Activated CD4-positive, alpha-beta T cell treated with anti-CD3 and anti-CD28 coated beads, Interleukin-2, amount 10 ng/mL, durations not matched to agents 7 days and 5 days (primary cell): ENCODE measurements at regions not wholly inside any gene's neighbourhood (a gene's known extent, or its start where the extent isn't known, plus 50 kb on each side); places are given as distances from the start of the nearest gene placed in this dataset.
"Not testable (repeated sequence)": the region's sequence is repeated elsewhere in the genome, so short reads cannot be mapped to it uniquely, and the experiment has no call there.

Source experiments
- CTCF ChIA-PET: fragments of 350-600 bp; sonication (Branson Sonifier 250); formaldehyde crosslinking; loops from one replicate; lab custom pipeline; 2021; ENCODE audit warnings: antibody characterized with exemption; lab: Charles Lee
- POLR2A ChIA-PET: fragments of 350-600 bp; sonication (Branson Sonifier 250); formaldehyde crosslinking; loops from one replicate; lab custom pipeline; 2021; ENCODE audit warnings: antibody characterized with exemption; lab: Charles Lee
- DNase-seq: peaks from one replicate; pipeline ENCODE4 v3.0.0-alpha.2; 2020
- H3K27ac Mint-ChIP-seq: one replicate; pipeline ENCODE4 v1.8.0; 2021; ENCODE audit warnings: mild to moderate bottlenecking, moderate library complexity, mixed read lengths
- H3K27me3 Mint-ChIP-seq: one replicate; pipeline ENCODE4 v1.8.0; 2021; ENCODE audit warnings: mixed read lengths
- H3K36me3 Mint-ChIP-seq: one replicate; pipeline ENCODE4 v1.8.0; 2021; ENCODE audit warnings: low read depth, mixed read lengths
- H3K4me1 Mint-ChIP-seq: one replicate; pipeline ENCODE4 v1.8.0; 2021; ENCODE audit warnings: mixed read lengths
- H3K4me3 Mint-ChIP-seq: one replicate; pipeline ENCODE4 v1.8.0; 2021; ENCODE audit warnings: mild to moderate bottlenecking, moderate library complexity, mixed read lengths
- H3K9me3 Mint-ChIP-seq: one replicate; pipeline ENCODE4 v1.8.0; 2021; ENCODE audit warnings: mixed read lengths

DNA sequence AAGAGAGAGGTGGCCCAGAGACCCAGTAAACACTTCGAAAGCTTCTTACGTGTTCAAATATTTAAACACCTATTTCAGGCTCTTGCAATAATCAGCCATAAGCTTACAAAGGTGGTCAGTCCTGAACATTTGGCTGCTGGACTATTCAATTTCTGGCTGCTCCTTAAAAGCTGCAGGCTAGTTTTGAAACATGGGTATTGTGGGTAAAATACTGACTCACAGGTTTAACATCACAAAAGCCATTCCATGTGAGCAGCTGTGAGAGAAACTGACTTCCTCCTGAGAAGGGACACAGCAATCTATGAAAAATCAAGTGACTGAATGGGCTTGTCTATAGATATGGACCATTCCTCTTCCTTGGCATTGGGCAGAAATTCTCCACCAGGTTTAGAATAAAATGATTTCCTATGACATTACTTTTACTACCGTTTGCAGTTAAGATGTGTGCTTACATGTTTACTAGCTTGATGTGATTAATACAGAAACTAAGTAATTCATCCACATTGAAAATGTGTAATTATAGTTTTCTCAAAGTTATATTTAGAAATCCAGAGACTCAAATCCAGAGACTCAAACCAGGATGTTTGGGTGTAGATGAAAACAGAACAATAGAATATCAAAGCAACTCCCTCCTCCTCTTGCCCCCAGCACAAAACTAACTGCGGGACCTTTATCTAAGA, 252.3 kb downstream of the GATA3 start:
- CTCF ChIA-PET: interaction anchor here (1.0 kb wide), 2 partner anchors 12 to 25 kb away, joined by 3 to 4 read pairs; no protein-coding TSS in a partner anchor
- POLR2A ChIA-PET: no interaction called here
- Mint-ChIP-seq H3K27me3 (peaks cover 13% of the 10 kb centered on the region), H3K4me3 (no peak overlapping the region), H3K9me3 (peaks cover 2% of the 10 kb centered on the region), H3K27ac (no peak overlapping the region), H3K36me3 (peaks cover 4% of the 10 kb centered on the region), H3K4me1 (peaks cover 15% of the 10 kb centered on the region)
- no peak for DNase-seq

GRCh38 chr10:8310930-8311329, 256.4 kb downstream of the GATA3 start:
- ChIA-PET CTCF (no interaction called here), POLR2A (no interaction called here)
- H3K4me3 Mint-ChIP-seq: no peak overlapping the region
- peaks cover 6% of the 10 kb centered on the region for H3K36me3 Mint-ChIP-seq
- no peak overlapping the region for H3K27ac Mint-ChIP-seq
- H3K27me3 Mint-ChIP-seq: peaks cover 2% of the 10 kb centered on the region
- no peak for DNase-seq
- peaks cover 30% of the 10 kb centered on the region for H3K4me1 Mint-ChIP-seq
- peaks cover 12% of the 10 kb centered on the region for H3K9me3 Mint-ChIP-seq

DNA sequence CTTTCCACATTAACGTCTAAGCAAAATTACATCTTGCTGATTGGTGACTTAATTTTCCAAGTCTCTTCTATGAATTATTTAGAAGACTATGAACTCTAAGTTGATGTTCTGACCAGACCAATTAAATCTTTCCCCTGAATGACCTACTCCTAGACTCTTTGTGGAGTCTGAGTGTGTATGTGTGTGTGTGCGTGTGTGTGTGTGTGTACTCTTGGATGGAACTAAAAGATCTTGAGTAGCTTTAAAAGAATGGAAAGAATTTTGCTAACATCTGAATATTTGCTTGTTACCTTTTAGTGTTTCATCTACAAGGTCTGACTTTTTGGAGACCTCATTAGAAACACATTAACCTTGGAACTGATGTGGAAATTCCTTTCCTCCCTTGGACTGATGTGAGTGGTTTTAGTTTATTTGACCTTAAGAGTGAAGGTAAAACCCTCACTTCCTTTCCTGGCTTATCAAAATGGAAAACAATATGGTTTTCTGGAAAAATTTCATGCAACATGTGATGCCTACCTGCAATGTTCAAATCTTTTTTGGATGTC, 257.1 kb downstream of the GATA3 start:
- Mint-ChIP-seq H3K9me3 (peaks cover 18% of the 10 kb centered on the region), H3K36me3 (peaks cover 10% of the 10 kb centered on the region), H3K4me1 (peaks cover 32% of the 10 kb centered on the region), H3K27ac (no peak overlapping the region), H3K27me3 (no peaks in the 10 kb centered on the region), H3K4me3 (no peak overlapping the region)
- DNase-seq: no peak
- ChIA-PET POLR2A (no interaction called here), CTCF (no interaction called here)

DNA sequence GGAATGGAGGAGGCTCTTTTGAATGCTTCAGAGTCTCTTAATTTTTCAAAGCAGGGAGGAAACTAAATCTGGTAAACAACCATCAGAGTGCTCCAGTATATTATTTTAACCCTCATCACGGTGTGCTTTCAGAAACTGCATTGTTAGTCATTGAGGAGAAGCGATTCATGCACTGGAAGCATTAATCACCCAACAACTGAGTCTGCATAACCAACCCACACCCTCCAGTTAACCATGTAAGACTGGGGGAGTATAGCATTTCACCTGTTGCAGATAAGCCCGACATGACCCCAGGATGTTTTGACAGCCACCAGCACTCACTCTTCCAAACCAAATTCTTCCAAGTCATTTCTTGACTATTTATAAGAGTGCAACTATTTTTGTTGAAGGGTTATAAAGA, 257.6 kb downstream of the GATA3 start:
- Mint-ChIP-seq H3K4me3 (no peak overlapping the region), H3K4me1 (peaks cover 28% of the 10 kb centered on the region), H3K27me3 (no peaks in the 10 kb centered on the region), H3K9me3 (peaks cover 22% of the 10 kb centered on the region), H3K27ac (no peak overlapping the region), H3K36me3 (peaks cover 10% of the 10 kb centered on the region)
- ChIA-PET POLR2A (no interaction called here), CTCF (no interaction called here)
- DNase-seq: no peak

DNA sequence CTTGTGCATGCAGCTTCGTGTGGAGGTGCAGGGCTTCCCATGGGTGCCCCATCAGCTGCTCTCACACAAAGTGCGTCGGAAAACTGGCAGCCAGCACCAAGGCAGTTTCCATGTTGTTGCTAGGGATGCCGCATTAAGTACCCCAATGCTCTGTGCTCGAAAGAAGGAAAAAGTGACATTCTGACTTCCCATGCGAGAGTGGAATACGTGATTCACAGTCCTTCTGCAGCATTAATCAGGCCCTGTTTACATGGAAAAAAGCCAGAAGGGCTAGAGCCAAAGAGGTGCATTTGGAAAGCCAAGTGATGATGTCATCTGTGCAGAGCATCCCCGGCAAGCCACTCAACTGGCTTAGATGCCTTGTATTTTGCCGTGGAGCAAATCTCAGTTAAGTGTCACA, 258.3 kb downstream of the GATA3 start:
- CTCF ChIA-PET: interaction anchor here (0.6 kb wide), 1 partner anchor 14 kb away, joined by 3 read pairs; no protein-coding TSS in a partner anchor
- DNase-seq: no peak
- POLR2A ChIA-PET: no interaction called here
- Mint-ChIP-seq H3K9me3 (peaks cover 22% of the 10 kb centered on the region), H3K27me3 (no peaks in the 10 kb centered on the region), H3K27ac (no peak overlapping the region), H3K36me3 (peaks cover 9% of the 10 kb centered on the region), H3K4me3 (no peak overlapping the region), H3K4me1 (peaks cover 22% of the 10 kb centered on the region)

- DNase-seq: no peak
- no peak overlapping the region for H3K4me3 Mint-ChIP-seq
- H3K27ac Mint-ChIP-seq: no peak overlapping the region
- CTCF ChIA-PET: no interaction called here
- POLR2A ChIA-PET: no interaction called here
- H3K9me3 Mint-ChIP-seq: peaks cover 24% of the 10 kb centered on the region
- H3K27me3 Mint-ChIP-seq: no peaks in the 10 kb centered on the region
- H3K36me3 Mint-ChIP-seq: peaks cover 9% of the 10 kb centered on the region
- peaks cover 22% of the 10 kb centered on the region for H3K4me1 Mint-ChIP-seq
Measured at GRCh38 chr10:8314486-8314885, 260.0 kb downstream of the GATA3 start.

DNA sequence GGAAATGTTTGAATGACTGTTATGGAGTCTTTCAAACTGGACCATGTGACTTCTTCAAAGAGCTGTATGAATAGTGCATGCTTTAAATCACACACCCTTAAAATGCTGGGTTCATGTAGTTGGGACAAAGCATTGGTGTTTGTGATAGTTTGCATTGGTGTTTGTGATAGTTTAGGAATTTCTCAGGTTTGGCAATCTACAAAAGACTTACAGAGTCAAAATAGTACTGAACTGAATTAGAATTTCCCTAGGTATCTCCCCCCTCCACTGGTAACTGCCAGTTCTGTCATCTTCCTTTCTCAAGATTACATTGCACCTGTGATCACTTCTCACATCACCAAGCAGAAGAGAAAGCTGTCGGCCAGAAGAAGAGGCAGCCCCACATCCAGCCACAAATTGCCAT, 261.1 kb downstream of the GATA3 start:
- Mint-ChIP-seq H3K27me3 (no peaks in the 10 kb centered on the region), H3K27ac (no peak overlapping the region), H3K9me3 (peaks cover 24% of the 10 kb centered on the region), H3K4me3 (no peak overlapping the region), H3K36me3 (peaks cover 9% of the 10 kb centered on the region), H3K4me1 (peaks cover 22% of the 10 kb centered on the region)
- ChIA-PET POLR2A (interaction anchor here (0.6 kb wide), 1 partner anchor 60 kb away, joined by 3 read pairs; no protein-coding TSS in a partner anchor), CTCF (interaction anchor here (0.9 kb wide), 2 partner anchors 13 to 252 kb away, joined by 3 read pairs; no protein-coding TSS in a partner anchor)
- DNase-seq: no peak

- Mint-ChIP-seq H3K27me3 (peaks cover 1% of the 10 kb centered on the region), H3K36me3 (peaks cover 9% of the 10 kb centered on the region), H3K27ac (no peak overlapping the region), H3K4me1 (peaks cover 22% of the 10 kb centered on the region), H3K4me3 (no peak overlapping the region), H3K9me3 (peaks cover 21% of the 10 kb centered on the region)
- DNase-seq: no peak
- ChIA-PET POLR2A (interaction anchor here (0.6 kb wide), 1 partner anchor 61 kb away, joined by 3 read pairs; no protein-coding TSS in a partner anchor), CTCF (interaction anchor here (0.9 to 1.1 kb wide), 3 partner anchors 11 to 252 kb away, joined by 3 to 4 read pairs (median 3); no protein-coding TSS in a partner anchor)
Measured at GRCh38 chr10:8316284-8316683, 261.8 kb downstream of the GATA3 start.

DNA sequence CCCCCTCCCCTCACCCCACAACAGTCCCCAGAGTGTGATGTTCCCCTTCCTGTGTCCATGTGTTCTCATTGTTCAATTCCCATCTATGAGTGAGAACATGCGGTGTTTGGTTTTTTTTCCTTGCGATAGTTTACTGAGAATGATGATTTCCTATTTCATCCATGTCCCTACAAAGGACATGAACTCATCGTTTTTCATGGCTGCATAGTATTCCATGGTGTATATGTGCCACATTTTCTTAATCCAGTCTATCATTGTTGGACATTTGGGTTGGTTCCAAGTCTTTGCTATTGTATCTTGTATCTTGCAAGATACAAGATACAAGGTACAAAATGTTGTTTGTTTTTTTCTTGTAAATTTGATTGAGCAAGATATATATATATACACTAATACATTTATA, 263.9 kb downstream of the GATA3 start:
- CTCF ChIA-PET: interaction anchor here (1.2 to 2.8 kb wide), 2 partner anchors 12 to 14 kb away, joined by 4 to 9 read pairs; no protein-coding TSS in a partner anchor
- H3K9me3 Mint-ChIP-seq: peaks cover 21% of the 10 kb centered on the region
- DNase-seq, H3K27me3 Mint-ChIP-seq, POLR2A ChIA-PET, H3K4me3 Mint-ChIP-seq, H3K27ac Mint-ChIP-seq, H3K36me3 Mint-ChIP-seq: not testable (repeated sequence)
- peaks cover 18% of the 10 kb centered on the region for H3K4me1 Mint-ChIP-seq

- Mint-ChIP-seq H3K36me3 (peaks cover 6% of the 10 kb centered on the region), H3K27ac (no peak overlapping the region), H3K4me1 (peaks cover 21% of the 10 kb centered on the region), H3K4me3 (no peak overlapping the region), H3K9me3 (peaks cover 19% of the 10 kb centered on the region), H3K27me3 (peaks cover 5% of the 10 kb centered on the region)
- ChIA-PET CTCF (interaction anchor here (1.0 to 2.8 kb wide), 3 partner anchors 12 to 269 kb away, joined by 3 to 9 read pairs (median 4); no protein-coding TSS in a partner anchor), POLR2A (no interaction called here)
- DNase-seq: no peak
Measured at GRCh38 chr10:8318956-8319355, 264.5 kb downstream of the GATA3 start.

DNA sequence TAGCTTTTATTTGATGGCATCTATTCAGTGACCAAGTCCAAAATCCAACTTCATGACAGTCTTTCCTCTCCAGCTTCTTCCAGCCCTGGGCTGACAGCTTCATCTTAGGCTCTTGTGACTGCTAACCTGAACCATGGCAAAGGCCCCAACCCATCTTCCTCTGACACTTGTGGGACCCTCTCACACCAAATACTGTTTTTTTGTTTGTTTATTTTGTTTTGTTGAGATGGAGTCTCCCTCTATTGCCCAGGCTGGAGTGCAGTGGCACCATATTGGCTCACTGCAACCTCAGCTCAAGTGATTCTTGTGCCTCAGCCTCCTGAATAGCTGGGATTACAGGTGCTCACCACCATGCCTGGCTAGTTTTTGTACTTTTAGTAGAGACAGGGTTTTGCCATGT, 265.2 kb downstream of the GATA3 start:
- Mint-ChIP-seq H3K9me3 (peaks cover 15% of the 10 kb centered on the region), H3K27me3 (peaks cover 5% of the 10 kb centered on the region), H3K4me1 (peaks cover 17% of the 10 kb centered on the region), H3K27ac (no peak overlapping the region), H3K4me3 (no peak overlapping the region), H3K36me3 (peaks cover 6% of the 10 kb centered on the region)
- POLR2A ChIA-PET: no interaction called here
- CTCF ChIA-PET: interaction anchor here (1.0 to 2.8 kb wide), 3 partner anchors 13 to 270 kb away, joined by 3 to 9 read pairs (median 4); no protein-coding TSS in a partner anchor
- no peak for DNase-seq

DNA sequence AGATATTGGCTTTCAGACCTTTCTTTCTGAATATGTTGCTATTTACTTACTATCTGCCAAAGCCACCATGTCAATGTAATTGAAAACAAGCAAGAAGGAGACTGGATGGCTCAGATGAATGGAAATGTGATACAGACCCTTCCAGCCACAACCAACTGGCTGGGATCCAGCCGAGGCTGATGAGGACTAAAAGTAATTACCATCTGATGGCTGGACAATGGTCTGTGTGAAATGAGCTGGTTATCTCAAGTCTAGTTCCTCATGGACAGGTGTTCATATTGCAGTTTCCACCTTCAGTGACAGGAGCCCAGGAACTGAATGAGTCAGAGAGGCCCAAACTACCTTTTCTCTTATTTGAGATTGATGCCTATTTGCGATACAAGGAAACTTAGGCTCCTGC, 267.5 kb downstream of the GATA3 start:
- no peak overlapping the region for H3K4me3 Mint-ChIP-seq
- no peaks in the 10 kb centered on the region for H3K36me3 Mint-ChIP-seq
- peaks cover 2% of the 10 kb centered on the region for H3K9me3 Mint-ChIP-seq
- peaks cover 25% of the 10 kb centered on the region for H3K4me1 Mint-ChIP-seq
- ChIA-PET CTCF (no interaction called here), POLR2A (no interaction called here)
- H3K27ac Mint-ChIP-seq: no peak overlapping the region
- H3K27me3 Mint-ChIP-seq: peaks cover 5% of the 10 kb centered on the region
- no peak for DNase-seq

DNA sequence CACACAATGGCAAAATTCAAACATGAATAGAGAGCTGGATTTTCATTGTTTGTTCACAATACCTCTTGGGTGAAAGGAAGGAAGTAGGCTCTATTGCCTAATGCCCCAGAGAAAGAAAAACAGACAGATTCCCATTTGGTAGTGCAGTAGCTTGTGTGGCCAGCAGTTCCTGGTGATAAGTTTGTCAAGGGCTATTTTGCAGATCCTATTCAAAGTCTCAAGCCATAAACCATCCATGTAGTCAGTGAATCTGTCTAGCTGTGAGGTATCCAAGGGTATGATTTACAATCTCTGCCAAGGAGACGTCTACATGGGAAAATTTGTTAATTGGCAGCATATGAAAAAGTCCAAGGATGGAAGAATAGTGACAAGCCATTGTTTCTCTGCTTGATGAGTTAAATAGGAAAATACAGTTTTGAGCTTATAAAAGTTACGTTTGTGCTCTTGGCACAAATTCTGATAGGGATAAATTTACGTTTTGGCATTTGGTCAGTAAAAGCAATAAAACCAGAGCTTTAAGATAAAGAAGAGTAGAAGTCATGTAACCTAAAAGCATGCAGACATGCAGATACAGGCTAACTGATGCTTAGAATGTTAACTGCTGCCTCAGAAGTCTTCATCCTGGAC, 269.1 kb downstream of the GATA3 start:
- POLR2A ChIA-PET: interaction anchor here (0.6 to 1.4 kb wide), 2 partner anchors 9 to 68 kb away, joined by 4 to 9 read pairs; no protein-coding TSS in a partner anchor
- Mint-ChIP-seq H3K9me3 (no peaks in the 10 kb centered on the region), H3K4me1 (peaks cover 29% of the 10 kb centered on the region), H3K27me3 (peaks cover 5% of the 10 kb centered on the region), H3K27ac (no peak overlapping the region), H3K36me3 (no peaks in the 10 kb centered on the region), H3K4me3 (no peak overlapping the region)
- CTCF ChIA-PET: interaction anchor here (0.6 to 1.3 kb wide), 3 partner anchors 12 to 244 kb away, joined by 3 read pairs; no protein-coding TSS in a partner anchor
- DNase-seq: no peak
